Liver (tissue), 2 donors: ENCODE measurements at regions not wholly inside any gene's neighbourhood (a gene's known extent, or its start where the extent isn't known, plus 50 kb on each side); places are given as distances from the start of the nearest gene placed in this dataset.

ENCODE experiments used
- TF ChIP-seq, protein P1 (sequence below): fragments of 150-350 bp; IDR thresholded peaks from 2 replicates; pipeline ENCODE4 v1.5.1; 2017; ENCODE audit warnings: improper control_type of control experiment, low read depth, low read length; ENCODE audit not compliant: missing input control
- TF ChIP-seq, protein P2 (sequence below): IDR thresholded peaks from 2 replicates; pipeline ENCODE4 v1.6.1; 2016; ENCODE audit warnings: antibody characterized with exemption
- TF ChIP-seq, protein P3 (sequence below): IDR thresholded peaks from 2 replicates; pipeline ENCODE4 v1.6.1; 2016; ENCODE audit warnings: antibody characterized with exemption, mild to moderate bottlenecking
- donor health status: healthy.

DNA sequence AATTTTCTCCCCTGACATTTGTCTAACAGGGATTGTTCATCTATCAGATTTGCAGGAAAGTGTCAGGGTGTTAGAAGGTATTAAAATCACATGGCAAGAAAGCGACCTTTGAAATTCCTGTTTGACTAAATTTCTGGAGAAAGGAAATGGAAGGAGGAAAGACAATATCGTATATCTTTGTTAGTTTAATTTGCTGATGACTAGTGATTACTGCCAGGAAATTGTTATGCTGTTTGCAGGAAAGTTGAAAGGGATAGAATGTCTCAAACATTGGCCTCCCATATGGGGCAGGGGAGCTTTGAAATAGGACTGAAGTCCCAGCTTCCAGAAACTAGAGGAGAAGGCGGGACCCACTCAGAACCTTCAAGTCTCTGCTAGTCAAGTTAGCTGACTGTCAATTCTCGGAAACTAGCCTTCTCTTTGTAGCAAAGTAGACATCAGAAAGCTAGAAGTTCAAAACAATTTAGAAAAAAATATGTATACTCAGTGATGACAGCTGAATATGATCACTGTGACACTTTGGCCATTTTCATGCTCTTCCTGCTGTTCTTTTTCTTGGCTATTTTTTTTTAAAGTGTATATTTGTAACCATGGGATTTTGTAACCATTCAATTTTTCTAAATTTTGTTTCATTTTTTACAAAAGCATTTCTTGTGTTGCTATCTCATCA, 53.4 kb upstream of the RALGAPA2 start:
- TF ChIP-seq, protein P1, sequence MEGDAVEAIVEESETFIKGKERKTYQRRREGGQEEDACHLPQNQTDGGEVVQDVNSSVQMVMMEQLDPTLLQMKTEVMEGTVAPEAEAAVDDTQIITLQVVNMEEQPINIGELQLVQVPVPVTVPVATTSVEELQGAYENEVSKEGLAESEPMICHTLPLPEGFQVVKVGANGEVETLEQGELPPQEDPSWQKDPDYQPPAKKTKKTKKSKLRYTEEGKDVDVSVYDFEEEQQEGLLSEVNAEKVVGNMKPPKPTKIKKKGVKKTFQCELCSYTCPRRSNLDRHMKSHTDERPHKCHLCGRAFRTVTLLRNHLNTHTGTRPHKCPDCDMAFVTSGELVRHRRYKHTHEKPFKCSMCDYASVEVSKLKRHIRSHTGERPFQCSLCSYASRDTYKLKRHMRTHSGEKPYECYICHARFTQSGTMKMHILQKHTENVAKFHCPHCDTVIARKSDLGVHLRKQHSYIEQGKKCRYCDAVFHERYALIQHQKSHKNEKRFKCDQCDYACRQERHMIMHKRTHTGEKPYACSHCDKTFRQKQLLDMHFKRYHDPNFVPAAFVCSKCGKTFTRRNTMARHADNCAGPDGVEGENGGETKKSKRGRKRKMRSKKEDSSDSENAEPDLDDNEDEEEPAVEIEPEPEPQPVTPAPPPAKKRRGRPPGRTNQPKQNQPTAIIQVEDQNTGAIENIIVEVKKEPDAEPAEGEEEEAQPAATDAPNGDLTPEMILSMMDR = no peak
- TF ChIP-seq, protein P2, sequence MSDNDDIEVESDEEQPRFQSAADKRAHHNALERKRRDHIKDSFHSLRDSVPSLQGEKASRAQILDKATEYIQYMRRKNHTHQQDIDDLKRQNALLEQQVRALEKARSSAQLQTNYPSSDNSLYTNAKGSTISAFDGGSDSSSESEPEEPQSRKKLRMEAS = no peak
- TF ChIP-seq, protein P3, sequence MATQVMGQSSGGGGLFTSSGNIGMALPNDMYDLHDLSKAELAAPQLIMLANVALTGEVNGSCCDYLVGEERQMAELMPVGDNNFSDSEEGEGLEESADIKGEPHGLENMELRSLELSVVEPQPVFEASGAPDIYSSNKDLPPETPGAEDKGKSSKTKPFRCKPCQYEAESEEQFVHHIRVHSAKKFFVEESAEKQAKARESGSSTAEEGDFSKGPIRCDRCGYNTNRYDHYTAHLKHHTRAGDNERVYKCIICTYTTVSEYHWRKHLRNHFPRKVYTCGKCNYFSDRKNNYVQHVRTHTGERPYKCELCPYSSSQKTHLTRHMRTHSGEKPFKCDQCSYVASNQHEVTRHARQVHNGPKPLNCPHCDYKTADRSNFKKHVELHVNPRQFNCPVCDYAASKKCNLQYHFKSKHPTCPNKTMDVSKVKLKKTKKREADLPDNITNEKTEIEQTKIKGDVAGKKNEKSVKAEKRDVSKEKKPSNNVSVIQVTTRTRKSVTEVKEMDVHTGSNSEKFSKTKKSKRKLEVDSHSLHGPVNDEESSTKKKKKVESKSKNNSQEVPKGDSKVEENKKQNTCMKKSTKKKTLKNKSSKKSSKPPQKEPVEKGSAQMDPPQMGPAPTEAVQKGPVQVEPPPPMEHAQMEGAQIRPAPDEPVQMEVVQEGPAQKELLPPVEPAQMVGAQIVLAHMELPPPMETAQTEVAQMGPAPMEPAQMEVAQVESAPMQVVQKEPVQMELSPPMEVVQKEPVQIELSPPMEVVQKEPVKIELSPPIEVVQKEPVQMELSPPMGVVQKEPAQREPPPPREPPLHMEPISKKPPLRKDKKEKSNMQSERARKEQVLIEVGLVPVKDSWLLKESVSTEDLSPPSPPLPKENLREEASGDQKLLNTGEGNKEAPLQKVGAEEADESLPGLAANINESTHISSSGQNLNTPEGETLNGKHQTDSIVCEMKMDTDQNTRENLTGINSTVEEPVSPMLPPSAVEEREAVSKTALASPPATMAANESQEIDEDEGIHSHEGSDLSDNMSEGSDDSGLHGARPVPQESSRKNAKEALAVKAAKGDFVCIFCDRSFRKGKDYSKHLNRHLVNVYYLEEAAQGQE = no peak
